Epithelial cell of proximal tubule (primary cell): ENCODE measurements at regions not wholly inside any gene's neighbourhood (a gene's known extent, or its start where the extent isn't known, plus 50 kb on each side); places are given as distances from the start of the nearest gene placed in this dataset.

Experiments used
- DNase-seq: peaks from one replicate; pipeline ENCODE4 v3.0.0-alpha.2; 2011; ENCODE audit warnings: low read depth
- H3K4me3 ChIP-seq: 2 replicates; pipeline ENCODE4 v1.5.1; 2011; ENCODE audit warnings: low read depth, mild to moderate bottlenecking, low read length
- CTCF ChIP-seq: conservative IDR thresholded peaks from 2 replicates; pipeline ENCODE4 v1.5.1; 2012; ENCODE audit warnings: low read depth, mild to moderate bottlenecking, low read length

- no peak overlapping the region for H3K4me3 ChIP-seq
- no peak for TF ChIP-seq CTCF
- no peak for DNase-seq
These were observed 170.6 kb upstream of the TMTC4 start for GRCh38 chr13:100845128-100845757.

- no peak for DNase-seq
- H3K4me3 ChIP-seq: no peak overlapping the region
- no peak for TF ChIP-seq CTCF
These were observed 167.5 kb upstream of the TMTC4 start for GRCh38 chr13:100842136-100842535.

GRCh38 chr13:100838387-100838786 lies 163.8 kb upstream of the TMTC4 start:
- DNase-seq: no peak
- no peak overlapping the region for H3K4me3 ChIP-seq
- no peak for TF ChIP-seq CTCF

- H3K4me3 ChIP-seq: no peak overlapping the region
- DNase-seq: no peak
- no peak for TF ChIP-seq CTCF
These were observed 163.0 kb upstream of the TMTC4 start for GRCh38 chr13:100837631-100838030.

GRCh38 chr13:100836711-100837110 lies 162.1 kb upstream of the TMTC4 start:
- H3K4me3 ChIP-seq: no peak overlapping the region
- no peak for DNase-seq
- no peak for TF ChIP-seq CTCF

GRCh38 chr13:100835695-100836094 lies 161.1 kb upstream of the TMTC4 start:
- DNase-seq: no peak
- no peak overlapping the region for H3K4me3 ChIP-seq
- TF ChIP-seq CTCF: no peak

GRCh38 chr13:100833427-100833826 lies 158.8 kb upstream of the TMTC4 start:
- no peak for TF ChIP-seq CTCF
- no peak overlapping the region for H3K4me3 ChIP-seq
- DNase-seq: no peak
